GM20431 (cell line): ENCODE measurements at regions not wholly inside any gene's neighbourhood (a gene's known extent, or its start where the extent isn't known, plus 50 kb on each side); places are given as distances from the start of the nearest gene placed in this dataset.

Experiments
- in situ Hi-C: fragments of 300-500 bp; cut with MseI, MboI; formaldehyde crosslinking; loops from one replicate; pipeline ENCODE4 v1.15.0; 2020; ENCODE audit warnings: low sequenced_read_pairs; ENCODE audit not compliant: unreplicated experiment

DNA sequence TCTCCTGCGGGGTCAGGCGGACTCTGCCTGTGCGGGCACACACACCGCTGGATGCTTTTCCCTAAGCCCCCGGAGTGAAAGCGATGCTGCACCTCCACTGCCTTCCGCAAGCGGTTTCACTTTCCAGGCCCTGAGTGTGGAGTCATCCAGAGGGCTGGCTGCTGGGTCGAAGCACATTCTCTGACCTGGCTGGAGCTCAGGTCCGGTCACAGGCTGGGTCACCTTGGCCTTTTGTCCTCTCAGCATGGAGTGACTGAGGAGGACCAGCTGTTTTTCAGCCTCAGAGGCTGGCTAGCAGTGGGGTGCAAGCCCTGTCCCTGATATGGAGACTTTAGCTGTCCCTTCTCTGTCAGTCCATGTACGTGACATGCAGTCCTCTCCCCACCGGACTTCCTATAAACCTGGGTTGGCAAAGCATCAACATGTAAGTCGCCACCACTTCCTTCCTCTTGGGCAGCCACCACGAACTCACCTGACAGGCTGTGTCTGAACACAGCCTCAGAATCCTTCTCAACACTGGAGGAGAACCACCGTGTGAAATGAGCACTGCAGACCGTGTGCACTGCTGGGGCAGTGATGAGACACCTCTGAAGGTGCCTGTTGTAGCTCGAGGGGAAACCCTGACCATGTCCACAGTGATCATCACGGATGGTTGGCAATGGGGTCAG, 51.3 kb downstream of the GADD45G start:
- in situ Hi-C loops, result no loop called here

DNA sequence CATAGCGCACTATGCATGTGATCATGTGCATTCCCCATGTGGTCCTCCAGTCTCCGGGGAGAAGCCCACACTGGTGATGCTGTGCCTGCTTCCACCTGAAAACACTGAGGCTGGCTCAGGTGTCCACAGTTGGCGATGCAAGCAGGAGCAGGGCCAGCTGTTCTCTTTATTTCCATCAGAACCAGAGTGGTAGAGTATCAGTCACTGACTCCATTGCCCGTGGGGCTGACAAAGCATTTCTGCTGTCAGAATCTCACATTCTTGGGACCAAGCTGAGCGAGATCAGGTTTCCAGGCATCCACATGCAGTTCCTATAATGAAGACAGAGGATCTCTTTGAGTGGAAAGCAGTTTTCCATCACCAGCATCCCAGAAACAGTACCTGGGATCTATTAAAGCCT, 52.5 kb downstream of the GADD45G start:
- in situ Hi-C loops, result no loop called here

DNA sequence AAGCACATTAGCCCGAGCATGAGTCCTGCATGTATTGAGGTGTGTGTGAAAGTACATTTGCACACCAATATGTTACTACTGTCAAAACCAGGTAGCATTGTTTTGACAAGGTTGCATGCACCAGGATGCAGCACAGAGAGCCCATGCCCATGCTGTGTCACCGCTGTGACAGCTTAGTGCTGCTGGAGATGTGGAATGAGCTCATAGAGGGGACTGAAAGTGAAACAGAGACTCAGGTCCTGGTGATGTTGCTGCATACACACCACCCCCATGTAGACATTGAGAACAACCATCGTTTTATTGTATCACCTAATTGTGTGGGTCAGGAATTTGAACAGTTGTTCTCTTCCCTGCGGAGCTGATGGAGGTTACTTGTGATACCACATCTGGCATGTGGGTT, 53.0 kb downstream of the GADD45G start:
- in situ Hi-C loops, result no loop called here

DNA sequence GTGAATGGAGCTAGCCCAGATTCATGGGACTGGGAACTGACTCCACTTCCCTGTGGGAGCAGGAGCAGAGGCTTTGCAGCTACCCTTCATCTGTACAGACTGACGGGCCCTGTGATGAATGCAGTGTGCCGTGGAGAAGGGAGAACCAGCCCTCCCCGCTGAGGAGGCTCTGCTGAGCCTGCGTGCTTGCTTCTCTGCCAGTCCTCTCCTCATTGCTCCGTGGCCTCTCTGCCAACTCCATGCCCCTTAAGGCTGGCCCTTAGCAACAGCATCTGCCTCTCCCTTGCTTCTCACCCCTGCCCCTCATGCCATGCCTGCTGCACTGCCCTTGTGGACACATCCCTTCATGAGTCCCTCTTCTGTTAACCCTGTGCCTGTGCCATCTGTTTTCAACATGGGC, 53.6 kb downstream of the GADD45G start:
- in situ Hi-C loops, result no loop called here

DNA sequence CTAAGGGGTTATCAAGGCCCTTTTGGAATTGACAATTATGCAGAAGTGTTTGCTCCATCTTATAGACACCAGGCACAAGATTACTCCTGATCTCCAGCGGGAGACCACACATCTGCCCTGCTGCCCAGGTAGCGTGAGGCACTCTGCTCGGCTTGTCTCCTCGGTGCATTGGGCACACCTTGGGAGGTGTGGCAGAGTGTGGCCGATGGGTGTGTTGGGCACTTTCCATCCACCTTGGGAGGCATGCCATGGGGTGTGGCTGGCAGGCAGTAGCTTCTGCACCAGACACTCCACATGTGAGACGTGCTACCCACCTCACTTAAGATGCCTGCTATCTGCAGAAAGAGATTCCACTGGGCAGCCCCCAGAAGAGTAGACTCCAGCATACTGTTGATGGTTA, 54.1 kb downstream of the GADD45G start:
- in situ Hi-C loops, result no loop called here

DNA sequence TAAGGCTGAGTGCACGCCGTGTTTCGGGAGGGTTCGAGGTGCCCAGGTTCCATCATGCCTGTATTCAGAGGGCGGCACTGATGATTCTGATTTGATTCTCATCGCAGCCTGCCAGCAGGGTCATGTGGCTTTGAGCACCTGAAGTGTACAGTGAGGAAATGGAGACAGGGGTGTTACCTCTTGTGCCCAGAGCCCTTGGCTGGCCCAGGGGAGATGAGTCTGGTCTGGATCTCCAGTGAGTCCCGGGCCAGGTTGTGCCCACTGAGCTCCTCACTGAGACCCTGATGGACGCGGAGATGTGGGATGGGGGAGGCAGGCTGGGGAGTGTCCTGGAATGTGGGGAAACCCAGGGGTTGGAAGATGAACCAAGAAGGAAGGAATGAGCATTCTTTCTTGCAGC, 54.7 kb downstream of the GADD45G start:
- in situ Hi-C loops, result no loop called here

DNA sequence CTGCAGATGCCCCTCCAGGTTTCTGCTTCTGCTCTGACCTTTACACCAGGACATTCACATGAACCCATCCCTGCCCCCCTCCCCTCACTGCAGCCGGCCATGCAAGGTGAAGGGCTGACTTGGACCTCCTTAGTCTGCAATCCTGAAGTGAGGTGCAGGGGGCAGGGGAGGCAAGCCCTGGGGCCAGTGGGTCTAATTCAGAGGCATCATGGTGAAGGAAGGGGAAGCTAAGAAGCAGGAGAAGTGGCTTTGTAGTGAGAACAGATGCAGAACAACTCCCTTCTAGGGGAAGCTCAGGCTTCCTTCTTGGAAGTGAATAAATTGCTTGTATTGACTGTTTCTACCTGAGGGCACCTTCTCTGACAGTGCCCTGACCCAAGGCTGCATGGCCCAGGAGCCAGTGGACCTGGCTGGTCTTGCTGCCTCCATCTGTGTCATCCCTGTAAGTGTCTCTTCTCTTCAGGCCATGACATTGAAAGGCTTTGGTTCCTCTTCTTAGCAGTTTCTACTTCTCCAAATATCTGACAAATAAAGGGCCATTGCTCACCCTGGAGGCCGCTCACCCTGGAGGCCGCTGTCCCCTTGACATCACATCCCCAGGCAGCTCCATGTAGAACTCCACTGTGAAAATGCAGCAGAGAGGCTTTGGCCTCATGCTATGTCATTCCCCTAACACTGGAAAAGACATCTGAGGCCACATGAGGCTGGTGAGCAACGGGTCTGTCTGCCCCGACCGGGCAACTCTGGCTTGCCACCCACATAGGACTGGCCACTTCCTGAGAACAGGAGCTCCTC, 55.3 kb downstream of the GADD45G start:
- in situ Hi-C loops, result no loop called here

DNA sequence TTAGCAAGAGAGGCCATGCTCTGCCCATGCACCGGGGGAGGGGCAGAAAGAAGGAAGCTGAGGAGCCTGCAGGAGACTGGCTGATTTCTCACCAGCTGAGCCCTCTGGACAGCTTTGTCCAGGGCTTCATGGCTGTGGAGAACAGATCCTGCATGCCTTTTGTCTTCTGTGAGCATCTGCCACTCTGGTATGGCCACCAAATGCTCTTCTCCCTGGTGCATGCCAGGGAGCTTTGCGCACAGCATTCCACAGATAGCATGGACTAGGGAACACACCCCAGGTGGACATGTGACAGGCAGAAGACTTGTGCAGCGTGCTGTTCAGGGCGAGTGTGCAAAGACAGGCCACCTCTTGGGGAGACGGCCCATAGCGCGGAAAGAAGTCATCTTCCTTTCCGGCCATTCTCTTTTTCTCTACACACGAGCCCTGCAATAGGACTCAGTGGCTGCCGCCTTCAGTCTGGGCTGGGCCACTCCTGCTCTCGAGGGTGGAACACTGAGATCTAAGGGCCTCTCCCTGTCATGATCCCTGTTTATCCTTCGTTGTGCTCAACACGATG, 56.7 kb downstream of the GADD45G start:
- in situ Hi-C loops, result no loop called here

DNA sequence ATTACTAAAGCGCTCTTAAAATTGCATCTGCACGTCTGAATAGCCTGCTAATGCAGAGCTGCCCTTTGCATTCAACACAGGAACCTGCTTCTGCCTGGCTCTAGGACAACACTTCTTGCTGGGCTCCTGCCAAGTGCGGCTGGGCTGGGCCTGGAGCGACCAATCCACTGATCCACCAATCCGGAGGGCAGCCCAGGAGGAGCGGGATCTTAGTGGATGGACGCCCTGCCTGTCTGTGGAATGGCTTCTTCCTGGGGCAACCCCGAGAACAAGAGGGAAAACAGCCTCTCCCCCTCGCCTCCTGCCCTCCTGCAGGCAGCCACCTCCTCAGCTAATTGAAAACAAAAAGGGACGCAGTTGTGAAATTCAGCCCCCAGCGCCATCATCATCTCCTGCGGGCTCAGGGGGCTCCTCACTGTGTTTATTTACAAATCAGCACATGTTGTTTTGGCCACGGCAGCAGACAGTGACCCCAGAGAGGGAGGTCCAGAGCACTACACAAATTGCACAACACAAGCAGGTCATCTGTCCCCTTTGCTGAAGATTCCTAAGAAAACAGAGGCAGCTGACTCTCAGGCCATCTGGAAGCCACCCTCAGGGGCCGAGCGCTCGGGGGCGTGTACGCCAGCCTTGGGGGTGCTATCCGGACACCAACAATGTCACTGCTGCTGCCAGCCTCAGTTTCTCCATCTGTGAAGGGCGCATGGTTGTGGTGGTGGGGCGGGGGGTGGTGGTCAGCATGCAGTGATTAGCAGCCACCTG, 57.3 kb downstream of the GADD45G start:
- in situ Hi-C loops, result no loop called here

DNA sequence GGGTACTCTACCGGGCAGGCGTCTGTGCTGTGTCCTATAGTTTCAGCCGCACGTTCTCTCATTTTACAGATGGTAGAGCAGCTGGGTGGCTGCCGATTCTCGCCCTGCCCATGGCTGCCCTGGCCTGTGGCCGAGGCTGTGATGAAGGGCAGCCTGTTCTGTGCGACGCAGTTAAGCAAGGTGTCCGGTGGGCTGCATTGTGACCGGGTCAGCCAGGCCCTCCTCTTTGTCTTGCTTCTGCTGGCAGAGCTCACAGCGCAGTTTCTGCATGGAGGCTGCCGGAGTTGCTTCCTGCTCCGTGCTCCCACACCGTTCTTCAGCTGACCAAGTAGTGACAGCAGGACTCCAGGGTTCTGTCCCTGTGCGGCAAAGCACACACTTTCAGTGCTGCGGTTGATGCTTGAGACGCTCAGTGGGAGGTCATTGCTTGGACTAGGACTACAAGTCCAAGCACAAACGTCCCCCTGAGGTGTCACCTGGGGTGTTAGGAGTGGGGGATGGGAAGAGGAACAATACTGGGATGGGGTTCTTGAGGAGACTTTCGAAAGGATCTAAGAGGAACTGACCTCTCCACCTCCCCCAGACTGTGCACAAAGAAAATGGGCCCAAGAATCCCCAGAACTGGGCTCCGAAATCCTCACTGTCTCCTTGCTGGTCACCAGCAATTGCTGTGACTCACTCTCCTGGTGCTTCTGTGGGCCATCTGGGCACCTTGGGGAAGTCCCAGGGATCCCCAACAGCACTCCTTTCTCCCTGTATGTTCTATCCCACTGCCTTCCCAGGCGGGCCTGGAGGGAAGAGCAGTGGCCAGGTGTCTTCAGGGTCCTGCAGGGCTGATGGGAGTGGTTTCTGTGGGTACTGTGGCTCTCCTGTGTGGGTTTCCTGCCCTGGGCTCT, 58.2 kb downstream of the GADD45G start:
- in situ Hi-C loops, result no loop called here

DNA sequence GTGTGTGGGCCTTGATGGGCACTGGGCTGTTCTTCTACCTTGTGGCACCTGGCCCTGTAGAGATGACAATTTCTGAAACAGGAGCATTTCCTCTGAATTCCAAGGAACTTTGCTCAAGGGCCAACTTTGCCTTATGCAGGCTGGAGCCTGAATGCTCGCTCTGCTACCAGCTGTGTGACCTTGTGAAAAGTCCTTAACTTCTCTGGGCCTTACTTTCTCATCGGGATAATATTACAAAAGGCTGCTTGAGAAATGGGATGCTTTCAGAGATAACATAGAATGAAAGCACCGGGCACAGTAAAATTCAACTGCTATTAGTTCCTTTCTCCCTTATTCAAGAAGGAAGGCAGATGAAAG, 58.8 kb downstream of the GADD45G start:
- in situ Hi-C loops, result no loop called here

DNA sequence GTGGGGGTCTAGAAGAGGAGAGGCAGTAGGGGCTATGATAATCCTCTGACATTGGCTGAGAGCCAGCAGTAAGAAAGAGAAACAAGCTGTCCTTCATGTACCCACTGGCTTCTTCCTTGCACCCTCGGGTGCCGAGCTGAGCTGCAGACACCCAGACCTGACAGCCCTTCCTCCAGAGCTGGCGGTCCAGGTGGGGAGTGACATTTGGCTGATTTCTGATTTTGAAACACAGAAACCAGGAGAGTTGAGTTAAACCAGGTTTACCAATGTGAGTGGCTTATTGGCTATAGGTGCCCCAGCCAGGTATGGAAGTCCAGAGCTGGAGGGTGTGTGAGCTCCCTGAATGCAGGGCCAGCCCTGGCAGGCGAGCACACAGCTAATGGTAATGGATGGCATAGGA, 59.2 kb downstream of the GADD45G start:
- in situ Hi-C loops, result no loop called here

DNA sequence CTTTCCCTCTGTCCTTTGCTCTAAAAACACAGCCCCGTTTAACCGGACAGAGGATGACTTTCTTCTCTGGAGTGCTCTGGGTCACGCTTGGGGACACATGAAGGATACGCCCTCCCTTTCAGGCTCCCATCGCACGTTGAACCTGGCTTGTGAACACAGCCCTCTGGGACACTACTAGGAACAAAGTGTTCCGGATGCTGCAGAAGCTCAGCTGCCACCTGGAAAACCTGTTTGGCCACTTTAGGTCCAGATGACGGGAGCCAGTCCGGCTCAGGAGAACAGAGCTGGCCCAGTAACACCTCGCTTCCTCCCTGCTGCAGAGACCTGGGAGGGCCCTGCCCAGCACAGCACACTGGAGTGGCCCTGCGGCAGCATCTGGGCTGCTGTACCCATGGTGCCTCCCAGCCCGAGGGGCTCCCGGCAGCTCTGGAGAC, 60.1 kb downstream of the GADD45G start:
- in situ Hi-C loops, result no loop called here

DNA sequence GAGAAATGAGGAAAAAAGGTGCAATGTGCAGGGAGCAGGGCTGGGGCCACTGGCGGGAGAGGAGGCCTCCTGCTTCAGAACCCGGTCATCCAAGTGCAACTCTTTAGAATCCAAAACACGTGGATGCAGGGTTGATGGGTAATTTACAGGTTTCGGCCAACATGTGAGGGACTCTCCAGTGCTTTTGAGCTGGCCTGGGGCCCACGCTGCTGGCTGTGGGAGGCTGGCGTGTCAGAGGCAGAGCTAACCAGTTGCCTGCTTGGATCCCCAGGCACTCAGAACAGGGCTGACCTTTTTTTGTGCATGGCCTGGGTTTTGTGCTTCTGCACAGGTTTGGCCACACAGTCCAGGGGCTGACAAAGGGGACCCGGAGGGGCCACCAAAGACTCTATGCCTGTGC, 61.6 kb downstream of the GADD45G start:
- in situ Hi-C loops, result no loop called here

DNA sequence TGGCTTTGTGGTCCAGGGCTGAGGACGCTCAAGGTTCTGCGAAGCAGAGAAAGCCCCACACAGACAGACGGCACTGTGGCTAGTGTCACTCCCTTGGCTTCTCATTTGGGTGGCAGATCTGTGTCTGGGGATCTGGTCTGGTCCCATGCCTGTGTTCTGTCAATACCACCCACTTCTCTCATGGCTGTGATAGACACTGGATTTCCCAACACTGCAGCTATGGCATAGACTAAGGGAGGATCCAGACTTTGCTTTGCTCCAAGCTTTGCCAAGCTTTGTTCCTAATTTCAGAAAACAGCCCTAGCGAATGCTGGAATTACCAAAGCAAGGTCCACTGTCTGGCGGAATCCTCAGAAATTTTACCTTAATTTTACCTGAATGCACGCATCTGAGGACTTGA, 62.1 kb downstream of the GADD45G start:
- in situ Hi-C loops, result no loop called here

DNA sequence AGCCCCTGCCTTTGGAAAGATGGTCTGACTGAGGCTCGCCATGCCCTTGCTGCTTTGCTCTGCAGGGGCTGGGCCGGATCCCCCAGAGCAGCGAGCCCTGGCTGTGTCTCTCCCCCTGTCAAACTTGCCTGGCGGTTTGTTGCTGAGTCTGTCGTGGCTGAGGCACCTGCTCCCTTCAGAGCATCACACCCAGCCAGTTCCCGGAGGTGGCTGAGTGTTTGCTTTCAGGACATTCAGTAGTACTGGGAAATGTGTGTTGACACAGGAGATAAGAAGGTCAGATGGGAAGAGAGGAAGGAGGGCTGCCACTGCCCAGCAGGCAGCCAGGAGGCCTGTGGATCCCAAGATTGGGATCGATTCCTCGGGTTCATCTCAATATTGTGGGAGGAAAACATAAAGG, 62.9 kb downstream of the GADD45G start:
- in situ Hi-C loops, result no loop called here

DNA sequence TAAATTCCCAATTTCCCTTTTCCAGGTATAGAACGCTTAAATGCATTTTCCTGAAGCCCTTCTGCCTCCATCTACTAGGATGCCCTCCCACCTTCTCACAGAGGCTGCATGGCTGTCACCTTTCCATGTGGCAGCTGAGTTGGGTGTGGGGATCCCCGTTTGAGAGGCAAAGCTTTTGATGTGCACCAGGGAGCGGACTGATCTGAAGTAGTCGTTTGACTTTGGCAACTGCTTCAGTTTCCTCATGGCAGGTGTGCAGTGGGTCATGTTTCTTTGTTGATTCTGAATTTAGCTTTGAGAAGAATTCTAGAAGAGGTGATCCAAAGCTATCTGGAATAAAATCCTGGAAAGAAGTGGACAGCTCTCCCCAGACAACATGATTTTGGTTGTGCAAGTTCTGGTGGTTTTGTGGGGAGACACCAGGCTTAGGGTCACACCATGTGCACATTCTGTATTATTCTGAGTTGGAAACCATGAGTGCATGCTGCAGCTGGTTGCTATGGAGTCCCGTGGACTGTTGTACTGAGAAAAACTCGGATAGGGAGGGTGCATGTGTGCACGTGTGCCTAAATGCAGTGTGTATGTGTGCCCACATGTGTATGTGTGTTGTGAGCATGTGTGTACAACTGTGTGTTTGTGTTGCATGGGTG, 63.5 kb downstream of the GADD45G start:
- in situ Hi-C loops, result no loop called here

DNA sequence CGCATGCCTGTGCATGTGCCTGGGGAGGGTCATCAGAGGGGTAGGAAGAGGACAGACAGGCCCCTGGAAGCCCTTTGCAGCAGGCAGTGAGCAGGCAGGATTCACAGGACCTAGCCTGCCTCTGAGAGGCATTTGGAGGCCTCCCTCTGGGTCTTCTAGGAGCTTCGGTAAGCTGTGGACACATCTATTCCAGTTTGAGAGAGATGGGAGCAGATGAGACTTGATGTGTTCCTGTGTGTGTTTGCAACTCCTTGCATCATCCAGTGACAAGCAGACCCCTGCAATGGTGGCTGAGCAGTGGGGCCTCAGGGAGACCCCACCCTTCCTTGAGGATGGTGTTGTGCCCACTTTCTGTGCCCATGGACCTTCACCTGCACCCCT, 64.0 kb downstream of the GADD45G start:
- in situ Hi-C loops, result no loop called here

DNA sequence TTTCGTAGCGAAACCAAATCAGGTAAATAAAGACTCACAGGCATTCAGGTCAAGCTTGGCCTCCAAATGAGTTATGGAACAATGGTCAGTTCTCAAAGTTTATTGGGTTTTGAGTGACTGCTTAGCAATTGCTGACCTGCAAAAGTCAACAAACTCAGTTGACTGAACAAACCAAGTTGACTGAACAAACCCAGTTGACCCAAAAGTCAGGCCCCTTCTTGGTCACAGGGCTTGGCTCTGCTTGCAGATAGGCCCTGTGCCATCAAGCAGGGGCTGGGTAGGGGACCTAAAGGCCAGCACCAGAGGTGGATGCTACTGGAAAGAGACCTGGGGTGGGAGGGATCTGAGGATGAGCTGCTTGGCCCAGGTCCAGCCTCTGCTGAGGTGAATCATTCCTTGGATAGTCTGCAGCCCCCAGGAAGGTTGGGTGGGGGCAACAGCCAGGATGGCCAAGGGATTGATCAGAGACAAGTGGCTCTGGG, 64.6 kb downstream of the GADD45G start:
- in situ Hi-C loops, result no loop called here
